Cardiac fibroblast (primary cell): ENCODE measurements at regions not wholly inside any gene's neighbourhood (a gene's known extent, or its start where the extent isn't known, plus 50 kb on each side); places are given as distances from the start of the nearest gene placed in this dataset.

Experiments used
- DNase-seq, 2 donors: peaks; one replicate each; pipeline versions ENCODE4 v3.0.0 to v3.0.0-alpha.2; 2010; ENCODE audit warnings: low read depth in 2 of 2
- H3K4me3 ChIP-seq, 2 donors: replicated peaks in 1 of 2; 1 replicate in 1 of 2; 2 replicates in 1 of 2; pipeline ENCODE4 v1.5.1; 2011; ENCODE audit warnings: low read depth in 2 of 2, low read length in 2 of 2, mild to moderate bottlenecking in 2 of 2, moderate library complexity in 1 of 2
- TF ChIP-seq, protein P1 (sequence below): IDR thresholded peaks from one replicate; pipeline ENCODE4 v1.5.1; 2011; ENCODE audit warnings: low read depth, mild to moderate bottlenecking, low read length, inconsistent platforms

DNA sequence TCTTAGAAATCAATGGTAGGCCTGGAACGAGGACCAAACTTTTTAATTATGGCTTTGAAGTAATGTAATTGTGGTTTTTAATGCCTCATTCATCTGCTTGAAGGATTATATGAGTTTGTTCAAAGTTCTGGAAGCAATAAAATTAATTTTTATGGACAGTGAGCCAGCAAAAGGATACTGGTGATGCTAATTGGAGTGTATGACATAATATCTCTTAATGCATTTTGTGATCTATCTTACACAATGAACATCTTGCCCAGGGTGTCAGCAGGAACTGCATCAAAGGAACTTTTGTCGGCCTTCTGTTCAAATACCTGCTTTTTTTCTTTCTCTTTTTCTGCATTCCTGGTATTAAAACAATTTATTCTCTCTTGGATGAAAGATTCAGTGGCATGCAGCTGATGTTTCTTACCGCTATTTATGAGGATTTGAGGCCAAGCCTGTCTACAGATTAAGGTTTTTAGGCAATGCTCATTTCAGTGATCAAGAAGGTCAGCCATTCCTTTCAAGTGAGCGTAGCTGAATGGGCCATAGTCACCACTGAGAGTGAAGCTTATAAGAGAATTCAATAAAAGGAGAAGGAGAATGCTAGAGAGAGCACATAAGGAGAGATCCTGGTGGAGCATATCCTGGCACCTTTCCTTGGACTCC, 974.8 kb downstream of the SORCS3 start:
- no peak for DNase-seq
- TF ChIP-seq, protein P1, sequence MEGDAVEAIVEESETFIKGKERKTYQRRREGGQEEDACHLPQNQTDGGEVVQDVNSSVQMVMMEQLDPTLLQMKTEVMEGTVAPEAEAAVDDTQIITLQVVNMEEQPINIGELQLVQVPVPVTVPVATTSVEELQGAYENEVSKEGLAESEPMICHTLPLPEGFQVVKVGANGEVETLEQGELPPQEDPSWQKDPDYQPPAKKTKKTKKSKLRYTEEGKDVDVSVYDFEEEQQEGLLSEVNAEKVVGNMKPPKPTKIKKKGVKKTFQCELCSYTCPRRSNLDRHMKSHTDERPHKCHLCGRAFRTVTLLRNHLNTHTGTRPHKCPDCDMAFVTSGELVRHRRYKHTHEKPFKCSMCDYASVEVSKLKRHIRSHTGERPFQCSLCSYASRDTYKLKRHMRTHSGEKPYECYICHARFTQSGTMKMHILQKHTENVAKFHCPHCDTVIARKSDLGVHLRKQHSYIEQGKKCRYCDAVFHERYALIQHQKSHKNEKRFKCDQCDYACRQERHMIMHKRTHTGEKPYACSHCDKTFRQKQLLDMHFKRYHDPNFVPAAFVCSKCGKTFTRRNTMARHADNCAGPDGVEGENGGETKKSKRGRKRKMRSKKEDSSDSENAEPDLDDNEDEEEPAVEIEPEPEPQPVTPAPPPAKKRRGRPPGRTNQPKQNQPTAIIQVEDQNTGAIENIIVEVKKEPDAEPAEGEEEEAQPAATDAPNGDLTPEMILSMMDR: no peak
- H3K4me3 ChIP-seq: no peak overlapping the region

DNA sequence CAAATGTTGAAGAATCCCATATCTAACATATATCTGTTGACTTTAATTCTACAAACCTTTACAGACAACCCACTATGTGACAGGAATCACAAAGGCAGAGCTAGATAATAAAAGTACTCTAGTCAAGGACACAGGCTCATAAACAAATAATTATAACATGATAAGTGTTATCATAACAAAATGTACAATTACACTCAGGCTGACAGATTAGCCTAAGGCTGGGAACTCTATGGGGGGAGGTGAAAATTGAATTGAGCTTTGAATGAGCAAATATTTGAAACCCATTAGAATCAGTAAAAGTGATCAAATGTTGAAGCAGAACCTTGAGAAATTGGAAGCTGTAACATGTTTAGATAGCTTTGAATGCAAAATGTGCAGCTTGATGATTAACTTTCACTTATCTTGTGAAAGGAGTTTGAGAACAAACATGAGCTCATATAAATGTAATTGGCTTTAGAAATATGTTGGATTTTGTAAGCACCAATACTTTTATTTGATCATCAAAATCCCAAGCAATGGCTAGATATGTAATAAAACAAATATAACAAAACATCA, 970.2 kb downstream of the SORCS3 start:
- H3K4me3 ChIP-seq: no peak overlapping the region
- no peak for DNase-seq
- TF ChIP-seq, protein P1: no peak

DNA sequence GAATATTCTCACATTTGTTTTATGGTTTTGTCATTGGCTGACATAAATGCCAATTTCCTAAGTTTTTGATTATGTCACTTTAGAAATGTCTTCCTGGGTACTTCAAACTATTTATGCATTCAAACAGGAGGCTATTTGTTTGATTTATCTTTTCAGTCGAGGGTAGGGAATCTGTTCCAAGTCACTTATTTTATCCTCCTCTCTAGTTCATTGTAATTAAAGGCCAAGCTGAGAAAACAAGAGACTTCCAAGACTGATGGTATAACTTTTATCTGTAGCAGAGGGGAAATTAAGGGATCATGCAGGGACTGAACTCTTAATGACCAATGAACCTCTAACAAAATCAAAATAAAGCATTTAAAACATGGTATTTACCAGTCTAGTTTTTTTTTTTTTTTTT, 968.4 kb downstream of the SORCS3 start:
- TF ChIP-seq, protein P1: no peak
- no peak for DNase-seq
- no peak overlapping the region for H3K4me3 ChIP-seq

DNA sequence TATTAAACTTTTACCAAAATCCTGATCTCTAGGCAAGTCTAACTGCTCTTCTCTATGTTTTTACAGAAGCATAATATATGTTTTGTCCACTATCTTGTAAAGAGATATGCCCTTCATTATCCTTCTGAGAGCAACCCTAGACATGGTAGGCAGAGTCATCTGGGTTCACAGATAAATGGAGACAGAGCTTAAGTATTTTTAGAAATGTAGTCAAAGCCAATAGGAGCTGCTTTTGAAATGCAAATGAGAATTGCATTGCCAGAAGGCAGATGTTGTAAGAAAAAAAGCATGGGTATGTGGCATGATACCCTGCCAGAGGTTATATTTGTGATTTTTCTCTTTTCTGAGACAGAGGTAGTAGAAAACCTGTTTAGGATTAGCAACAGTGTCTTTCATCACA, 964.8 kb downstream of the SORCS3 start:
- no peak for DNase-seq
- no peak overlapping the region for H3K4me3 ChIP-seq
- TF ChIP-seq, protein P1: no peak

DNA sequence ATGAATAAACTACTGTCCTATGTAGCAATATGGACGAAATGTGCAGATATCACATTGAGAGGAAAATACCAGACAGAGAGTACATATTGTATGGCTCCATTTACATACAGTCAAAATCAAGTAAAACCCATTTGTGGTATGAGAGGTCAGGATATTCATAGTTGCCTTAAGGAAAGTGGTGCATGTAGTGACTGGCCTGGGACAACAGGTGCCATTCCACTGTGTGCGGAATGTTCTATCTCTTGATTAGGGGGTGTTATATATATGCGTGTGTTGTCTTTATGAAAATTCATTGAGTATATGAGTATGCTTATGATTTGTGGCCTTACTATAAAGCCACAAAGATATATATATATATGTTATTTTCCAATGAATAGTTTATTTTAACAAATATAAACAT, 964.0 kb downstream of the SORCS3 start:
- H3K4me3 ChIP-seq: no peak overlapping the region
- DNase-seq: no peak
- TF ChIP-seq, protein P1: no peak

DNA sequence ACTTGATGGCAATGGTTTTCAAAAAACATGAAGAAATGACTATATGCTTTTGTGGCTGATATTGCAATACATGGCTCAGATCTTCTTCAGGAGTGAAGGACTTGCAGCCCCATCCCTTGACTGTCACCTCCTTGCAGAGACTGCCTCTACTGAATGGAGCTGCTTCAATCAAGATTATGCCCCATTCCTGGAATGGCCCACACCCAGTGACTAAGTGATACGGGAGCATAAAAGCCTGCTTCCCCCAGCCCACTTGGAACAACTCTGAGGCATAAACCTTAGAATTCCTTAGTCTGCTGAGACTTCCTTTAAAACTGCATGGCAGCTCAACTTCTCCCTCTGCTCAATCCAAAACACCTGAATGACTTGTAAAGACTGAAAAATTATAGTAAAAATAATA, 957.1 kb downstream of the SORCS3 start:
- no peak for DNase-seq
- H3K4me3 ChIP-seq: no peak overlapping the region
- TF ChIP-seq, protein P1: no peak

DNA sequence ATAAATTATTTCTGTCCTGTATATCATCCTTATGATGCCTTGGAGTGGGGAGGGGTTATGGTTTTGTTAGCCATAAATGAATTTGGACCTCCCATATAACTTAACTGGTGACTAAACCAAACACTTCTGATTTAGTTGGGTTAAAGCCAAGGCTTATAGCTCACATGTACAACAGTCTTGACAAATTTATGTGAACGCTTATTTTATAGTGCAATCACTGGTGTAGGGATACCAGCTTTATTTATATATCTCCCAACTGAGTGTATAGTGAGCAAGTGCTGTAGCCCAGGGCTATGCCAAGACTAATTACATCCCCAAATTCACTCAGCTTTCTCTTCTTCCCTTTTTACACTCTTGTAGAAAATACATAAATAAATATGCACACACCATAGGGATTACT, 956.2 kb downstream of the SORCS3 start:
- no peak for DNase-seq
- no peak overlapping the region for H3K4me3 ChIP-seq
- TF ChIP-seq, protein P1: no peak
